Endothelial cell of umbilical vein (primary cell): ENCODE measurements at regions not wholly inside any gene's neighbourhood (a gene's known extent, or its start where the extent isn't known, plus 50 kb on each side); places are given as distances from the start of the nearest gene placed in this dataset.

Experiments used
- BruUV-seq: library from RNA; stranded (reverse); fragments of 400-500 nt; replicated peaks from 2 replicates; lab custom pipeline; 2021; lab: Mats Ljungman, UMichigan
- CTCF ChIA-PET: fragments of 300-600, 350-600 bp; sonication (Branson Sonifier 250); formaldehyde crosslinking; loops from one replicate; lab custom pipeline; 2021; ENCODE audit warnings: antibody characterized with exemption, inconsistent platforms; lab: Charles Lee
- POLR2A ChIA-PET: fragments of 300-600, 350-600 bp; sonication (Branson Sonifier 250); formaldehyde crosslinking; loops from one replicate; lab custom pipeline; 2021; ENCODE audit warnings: antibody characterized with exemption, inconsistent platforms; lab: Charles Lee
- DNase-seq: peaks from one replicate; pipeline ENCODE4 v3.0.0-alpha.2; 2011; ENCODE audit warnings: low read depth, low spot score
- FAIRE-seq: peaks from 2 replicates; lab custom pipeline; 2011; peaks lifted over from hg19 to GRCh38; lab: Jason Lieb, UNC
- H2AFZ ChIP-seq: 2 replicates; pipeline ENCODE4 v1.6.0; 2012; ENCODE audit warnings: low read depth, low read length, control low read depth, inconsistent platforms
- H3K27ac ChIP-seq: 2 replicates; pipeline ENCODE4 v1.5.1; 2011; ENCODE audit warnings: low read depth, mild to moderate bottlenecking, control low read depth, low read length, moderate library complexity; ENCODE audit not compliant: insufficient read depth
- H3K27me3 ChIP-seq, 2 experiments: 2 replicates each; pipeline versions ENCODE4 v1.6.0 to v1.6.1; 2011; ENCODE audit warnings: low read length in 2 of 2, mixed read lengths in 1 of 2; ENCODE audit not compliant: control insufficient read depth in 2 of 2, insufficient read depth in 2 of 2
- H3K36me3 ChIP-seq, 2 experiments: 2 replicates in 1 of 2; 3 replicates in 1 of 2; pipeline ENCODE4 v1.5.1; 2011; ENCODE audit warnings: low read length in 2 of 2, mild to moderate bottlenecking in 1 of 2, moderate library complexity in 1 of 2; ENCODE audit not compliant: control insufficient read depth in 2 of 2, insufficient read depth in 2 of 2; ENCODE audit errors: extremely low read depth in 1 of 2
- H3K4me1 ChIP-seq: 3 replicates; pipeline ENCODE4 v1.5.1; 2011; ENCODE audit warnings: mild to moderate bottlenecking, low read length; ENCODE audit not compliant: control insufficient read depth, insufficient read depth; ENCODE audit errors: extremely low read depth
- H3K4me2 ChIP-seq: 2 replicates; pipeline ENCODE4 v1.6.1; 2011; ENCODE audit warnings: low read length, control low read depth, mixed read lengths; ENCODE audit not compliant: insufficient read depth
- H3K4me3 ChIP-seq, 3 experiments: fragments of 200-600 bp in 1 of 3; sonication (generic), shearing (Covaris generic) in 1 of 3; replicated peaks in 1 of 3; 2 replicates each; pipeline ENCODE4 v1.5.1; 2011 to 2016; ENCODE audit warnings: control low read depth in 3 of 3, low read length in 3 of 3, mild to moderate bottlenecking in 2 of 3, inconsistent platforms in 1 of 3, low read depth in 1 of 3, moderate library complexity in 1 of 3; ENCODE audit not compliant: insufficient read depth in 1 of 3
- H3K79me2 ChIP-seq: 2 replicates; pipeline ENCODE4 v1.6.0; 2012; ENCODE audit warnings: low read length, inconsistent platforms; ENCODE audit not compliant: control insufficient read depth, insufficient read depth
- H3K9ac ChIP-seq: replicated peaks from 2 replicates; pipeline ENCODE3; 2011; ENCODE audit warnings: low read length, control low read depth; ENCODE audit not compliant: insufficient read depth; ENCODE audit errors: extremely low read depth
- H3K9me1 ChIP-seq: replicated peaks from 3 replicates; pipeline ENCODE4 v1.6.0; 2011; ENCODE audit warnings: mild to moderate bottlenecking, low read length; ENCODE audit not compliant: control insufficient read depth, insufficient read depth; ENCODE audit errors: extremely low read depth
- H3K9me3 ChIP-seq: replicated peaks from 2 replicates; pipeline ENCODE4 v1.5.1; 2012; ENCODE audit warnings: low read length, inconsistent platforms; ENCODE audit not compliant: control insufficient read depth, insufficient read depth
- H4K20me1 ChIP-seq: replicated peaks from 2 replicates; pipeline ENCODE3; 2011; ENCODE audit warnings: mild to moderate bottlenecking, low read length; ENCODE audit not compliant: control insufficient read depth, insufficient read depth; ENCODE audit errors: extremely low read depth
- CTCF ChIP-seq, 2 donors: IDR thresholded peaks; 1 replicate in 1 of 2; 2 replicates in 1 of 2; pipeline ENCODE4 v1.5.1; 2011; ENCODE audit warnings: low read length in 2 of 2, mild to moderate bottlenecking in 2 of 2, moderate library complexity in 2 of 2, control low read depth in 1 of 2, inconsistent platforms in 1 of 2, low read depth in 1 of 2; ENCODE audit not compliant: insufficient read depth in 1 of 2; ENCODE audit errors: extremely low read depth in 1 of 2
- EZH2 ChIP-seq: IDR thresholded peaks from 2 replicates; pipeline ENCODE4 v1.6.1; 2012; ENCODE audit warnings: borderline replicate concordance, low read depth, mild to moderate bottlenecking, moderate library complexity, low read length, inconsistent platforms; ENCODE audit not compliant: severe bottlenecking
- FOS ChIP-seq: IDR thresholded peaks from 2 replicates; pipeline ENCODE4 v1.6.1; 2011; ENCODE audit warnings: mild to moderate bottlenecking, low read length, moderate library complexity, borderline replicate concordance; ENCODE audit not compliant: insufficient read depth
- GATA2 ChIP-seq: IDR thresholded peaks from 2 replicates; pipeline ENCODE4 v1.7.0; 2011; ENCODE audit warnings: low read depth, mild to moderate bottlenecking, moderate library complexity, mixed read lengths, low read length; ENCODE audit not compliant: insufficient read length, insufficient read depth
- JUN ChIP-seq: IDR thresholded peaks from 2 replicates; pipeline ENCODE4 v1.6.1; 2011; ENCODE audit warnings: borderline replicate concordance, low read depth; ENCODE audit not compliant: insufficient read length, insufficient read depth
- MAX ChIP-seq: IDR thresholded peaks from 2 replicates; pipeline ENCODE4 v1.6.1; 2011; ENCODE audit not compliant: insufficient read depth, insufficient read length
- MYC ChIP-seq: IDR thresholded peaks from one replicate; pipeline ENCODE4 v1.6.1; 2011; ENCODE audit warnings: mild to moderate bottlenecking, low read depth, low read length
- POLR2A ChIP-seq: IDR thresholded peaks from 2 replicates; pipeline ENCODE4 v1.6.1; 2012; ENCODE audit warnings: low read depth, mild to moderate bottlenecking, control low read depth, low read length
- POLR2AphosphoS5 ChIP-seq: IDR thresholded peaks from 2 replicates; pipeline ENCODE4 v1.6.1; 2012; ENCODE audit warnings: low read depth, mild to moderate bottlenecking, control low read depth, low read length, moderate library complexity; ENCODE audit not compliant: insufficient read depth
- dilution Hi-C: fragments of 300-500 bp; cut with MboI; formaldehyde crosslinking; loops from one replicate; pipeline ENCODE4 v1.15.0; 2019; ENCODE audit warnings: low sequenced_read_pairs; ENCODE audit not compliant: extremely low pct_ligation_motif_present
- intact Hi-C: fragments of 100-400 bp; cut with micrococcal nuclease; formaldehyde crosslinking; loops from one replicate; pipeline ENCODE4 v1.10.0; 2022

DNA sequence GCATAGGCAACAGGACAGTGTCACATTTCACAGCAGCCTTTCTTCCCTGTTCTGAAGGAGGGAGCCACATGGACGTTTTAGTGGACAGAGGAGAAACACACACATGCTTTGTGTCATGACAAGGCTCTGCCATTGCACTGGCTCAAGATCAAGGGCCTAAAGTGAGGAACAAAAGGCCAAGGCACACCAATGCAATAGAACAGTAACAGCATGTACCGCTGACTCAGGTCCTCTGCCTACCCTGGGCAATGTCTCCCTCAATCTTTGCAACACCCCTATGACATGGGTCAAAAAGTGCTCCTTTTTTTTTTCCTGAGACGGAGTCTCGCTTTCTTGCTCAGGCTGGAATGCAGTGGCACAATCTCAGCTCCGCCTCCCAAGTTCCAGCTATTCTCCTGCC is 57.8 kb upstream of the SDK1 start:
- dilution Hi-C loops: no loop called here

More for the DNA sequence above, 57.8 kb upstream of the SDK1 start:
- intact Hi-C loops: no loop called here
- H3K4me1 ChIP-seq: peaks cover 9% of the 10 kb centered on the region
- H2AFZ ChIP-seq: no peak overlapping the region
- H3K36me3 ChIP-seq: no peaks in the 10 kb centered on the region
- H3K79me2 ChIP-seq: no peaks in the 10 kb centered on the region
- H3K9ac ChIP-seq: no peak overlapping the region
- no peak overlapping the region for H3K4me2 ChIP-seq
- H3K27ac ChIP-seq: no peak overlapping the region
- FAIRE-seq (no peak), DNase-seq (no peak)
- H3K9me1 ChIP-seq: no peaks in the 10 kb centered on the region
- ChIA-PET POLR2A (no interaction called here), CTCF (no interaction called here)
- BruUV-seq: no TSS peak
- H3K4me3 ChIP-seq: no peak overlapping the region
- TF ChIP-seq CTCF (IDR thresholded peaks at IDR 0.05; ENCODE audit: extremely low read depth in 1 of 2, insufficient read depth in 1 of 2, low read depth in 1 of 2, low read length in 2 of 2) (no peak), JUN (no peak), POLR2A (no peak), MAX (no peak), FOS (no peak), MYC (no peak), GATA2 (no peak), EZH2 (no peak), POLR2AphosphoS5 (no peak)
- H3K27me3 ChIP-seq: no peaks in the 10 kb centered on the region
- no peaks in the 10 kb centered on the region for H3K9me3 ChIP-seq
- no peaks in the 10 kb centered on the region for H4K20me1 ChIP-seq
